ENCODE measurements at regions not wholly inside any gene's neighbourhood (a gene's known extent, or its start where the extent isn't known, plus 50 kb on each side); places are given as distances from the start of the nearest gene placed in this dataset.

DNA sequence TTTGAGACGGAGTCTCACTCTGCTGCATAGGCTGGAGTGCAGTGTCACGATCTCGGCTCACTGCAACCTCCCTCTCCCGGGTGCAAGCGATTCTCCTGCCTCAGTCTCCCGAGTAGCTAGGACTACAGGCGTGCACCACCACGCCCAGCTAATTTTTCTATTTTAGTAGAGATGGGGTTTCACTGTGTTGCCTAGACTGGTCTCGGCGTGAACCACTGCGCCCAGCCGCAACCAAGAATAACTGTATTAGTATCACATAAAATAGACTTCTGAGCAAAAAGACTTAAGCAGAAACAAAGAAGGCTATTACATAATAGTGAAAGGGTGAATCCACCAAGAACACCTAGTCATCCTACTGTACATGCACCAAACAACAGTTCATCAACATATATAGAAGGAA lies 67.6 kb upstream of the TFEC start:
- no peak for TF ChIP-seq CTCF (conservative IDR thresholded peaks at IDR 0.05 in 1 of 2, IDR thresholded peaks at IDR 0.05 in 1 of 2; ENCODE audit: low read depth in 1 of 2, low read length in 2 of 2)
- TF ChIP-seq EZH2 (IDR thresholded peaks at IDR 0.05; ENCODE audit: low read length, missing control alignments): no peak
